ENCODE measurements at regions not wholly inside any gene's neighbourhood (a gene's known extent, or its start where the extent isn't known, plus 50 kb on each side); places are given as distances from the start of the nearest gene placed in this dataset.

- BruUV-seq (replicated peaks) = no TSS peak
- H3K4me1 ChIP-seq (ENCODE audit: control insufficient read depth, insufficient read depth, low read length) = no peaks in the 10 kb centered on the region
- H3K4me3 ChIP-seq (ENCODE audit: insufficient read depth, low read depth, low read length) = no peak overlapping the region
- no peak overlapping the region for H4K91ac ChIP-seq (ENCODE audit: insufficient read depth, low read depth, low read length)
- H4K5ac ChIP-seq (ENCODE audit: low read depth, low read length) = no peak overlapping the region
- no peak overlapping the region for H3K23ac ChIP-seq (ENCODE audit: low read depth, low read length)
- H4K20me1 ChIP-seq (ENCODE audit: insufficient read depth, low read length) = no peaks in the 10 kb centered on the region
- no peak overlapping the region for H2BK5ac ChIP-seq (ENCODE audit: low read depth, low read length, poor library complexity, severe bottlenecking)
- WGBS, 2 experiments (ENCODE audit: extremely low coverage in 2 of 2, insufficient read length in 1 of 2) = no CpG with 5 or more reads among the region's 13 CpGs
- no peak overlapping the region for H3K14ac ChIP-seq (replicated peaks; ENCODE audit: low read depth, low read length)
- no peak overlapping the region for H3K4me2 ChIP-seq (ENCODE audit: low read depth, low read length)
- H2AK5ac ChIP-seq (ENCODE audit: low read depth, low read length) = no peak overlapping the region
- H3K36me3 ChIP-seq (ENCODE audit: control insufficient read depth, insufficient read depth, low read length) = no peaks in the 10 kb centered on the region
- H3K27ac ChIP-seq (ENCODE audit: insufficient read depth, low read length) = no peak overlapping the region
- DNase-seq = no peak
- H2BK20ac ChIP-seq (ENCODE audit: low read depth, low read length) = no peak overlapping the region
- H3K27me3 ChIP-seq (ENCODE audit: control insufficient read depth, insufficient read depth, low read length) = no peaks in the 10 kb centered on the region
- ChIA-PET CTCF (no interaction called here), POLR2A (ENCODE audit: unreplicated experiment) (no interaction called here)
- no peak overlapping the region for H3K18ac ChIP-seq (ENCODE audit: low read depth, low read length)
- no peak overlapping the region for H2BK15ac ChIP-seq (ENCODE audit: low read depth, low read length)
- H3K9me3 ChIP-seq (ENCODE audit: control insufficient read depth, insufficient read depth, low read length) = no peaks in the 10 kb centered on the region
- no peak for TF ChIP-seq POLR2A (IDR thresholded peaks at IDR 0.05; ENCODE audit: low read depth, low read length)
- no peak for TF ChIP-seq RFX5 (IDR thresholded peaks at IDR 0.05; ENCODE audit: low read depth, low read length)
- TF ChIP-seq FOS (IDR thresholded peaks at IDR 0.05; ENCODE audit: low read depth, low read length) = no peak
- TF ChIP-seq, protein P1, sequence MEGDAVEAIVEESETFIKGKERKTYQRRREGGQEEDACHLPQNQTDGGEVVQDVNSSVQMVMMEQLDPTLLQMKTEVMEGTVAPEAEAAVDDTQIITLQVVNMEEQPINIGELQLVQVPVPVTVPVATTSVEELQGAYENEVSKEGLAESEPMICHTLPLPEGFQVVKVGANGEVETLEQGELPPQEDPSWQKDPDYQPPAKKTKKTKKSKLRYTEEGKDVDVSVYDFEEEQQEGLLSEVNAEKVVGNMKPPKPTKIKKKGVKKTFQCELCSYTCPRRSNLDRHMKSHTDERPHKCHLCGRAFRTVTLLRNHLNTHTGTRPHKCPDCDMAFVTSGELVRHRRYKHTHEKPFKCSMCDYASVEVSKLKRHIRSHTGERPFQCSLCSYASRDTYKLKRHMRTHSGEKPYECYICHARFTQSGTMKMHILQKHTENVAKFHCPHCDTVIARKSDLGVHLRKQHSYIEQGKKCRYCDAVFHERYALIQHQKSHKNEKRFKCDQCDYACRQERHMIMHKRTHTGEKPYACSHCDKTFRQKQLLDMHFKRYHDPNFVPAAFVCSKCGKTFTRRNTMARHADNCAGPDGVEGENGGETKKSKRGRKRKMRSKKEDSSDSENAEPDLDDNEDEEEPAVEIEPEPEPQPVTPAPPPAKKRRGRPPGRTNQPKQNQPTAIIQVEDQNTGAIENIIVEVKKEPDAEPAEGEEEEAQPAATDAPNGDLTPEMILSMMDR (conservative IDR thresholded peaks at IDR 0.05; ENCODE audit: low read depth, low read length) = no peak
- no peak for TF ChIP-seq MAZ (IDR thresholded peaks at IDR 0.05; ENCODE audit: borderline replicate concordance, low read depth, low read length)
- TF ChIP-seq, protein P2, sequence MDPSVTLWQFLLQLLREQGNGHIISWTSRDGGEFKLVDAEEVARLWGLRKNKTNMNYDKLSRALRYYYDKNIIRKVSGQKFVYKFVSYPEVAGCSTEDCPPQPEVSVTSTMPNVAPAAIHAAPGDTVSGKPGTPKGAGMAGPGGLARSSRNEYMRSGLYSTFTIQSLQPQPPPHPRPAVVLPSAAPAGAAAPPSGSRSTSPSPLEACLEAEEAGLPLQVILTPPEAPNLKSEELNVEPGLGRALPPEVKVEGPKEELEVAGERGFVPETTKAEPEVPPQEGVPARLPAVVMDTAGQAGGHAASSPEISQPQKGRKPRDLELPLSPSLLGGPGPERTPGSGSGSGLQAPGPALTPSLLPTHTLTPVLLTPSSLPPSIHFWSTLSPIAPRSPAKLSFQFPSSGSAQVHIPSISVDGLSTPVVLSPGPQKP (IDR thresholded peaks at IDR 0.05; ENCODE audit: borderline replicate concordance, low read depth, low read length) = no peak
- no peak for TF ChIP-seq MXI1 (IDR thresholded peaks at IDR 0.05; ENCODE audit: borderline replicate concordance, low read depth, low read length)
- no peak for TF ChIP-seq CHD1 (IDR thresholded peaks at IDR 0.05; ENCODE audit: low read depth, low read length)
- TF ChIP-seq RAD21 (IDR thresholded peaks at IDR 0.05; ENCODE audit: low read length) = no peak
- TF ChIP-seq RCOR1 (IDR thresholded peaks at IDR 0.05; ENCODE audit: insufficient replicate concordance, low read length) = no peak
- TF ChIP-seq USF2 (IDR thresholded peaks at IDR 0.05; ENCODE audit: low read depth, low read length) = no peak
- TF ChIP-seq CEBPB (IDR thresholded peaks at IDR 0.05; ENCODE audit: low read depth, low read length) = no peak
- no peak for TF ChIP-seq BHLHE40 (IDR thresholded peaks at IDR 0.05; ENCODE audit: low read depth, low read length)
- TF ChIP-seq MAFK (IDR thresholded peaks at IDR 0.05; ENCODE audit: low read depth, low read length) = no peak
- no peak for TF ChIP-seq SMC3 (IDR thresholded peaks at IDR 0.05; ENCODE audit: low read depth, low read length)
- TF ChIP-seq NFE2L2 (IDR thresholded peaks at IDR 0.05; ENCODE audit: low read depth, low read length) = no peak
- no peak overlapping the region for H3K9ac ChIP-seq (ENCODE audit: low read depth, low read length)
- H4K8ac ChIP-seq (ENCODE audit: low read depth in 2 of 2, low read length in 2 of 2) = no peak overlapping the region
- H3K4ac ChIP-seq (ENCODE audit: low read depth, low read length) = no peak overlapping the region
- H2AK9ac ChIP-seq (replicated peaks; ENCODE audit: low read depth, low read length, poor library complexity) = no peak overlapping the region
- no peak overlapping the region for H2BK120ac ChIP-seq (ENCODE audit: low read depth, low read length)
- H3K9me1 ChIP-seq (ENCODE audit: insufficient read depth, low read length) = no peaks in the 10 kb centered on the region
- no peaks in the 10 kb centered on the region for H3K79me1 ChIP-seq (ENCODE audit: low read depth in 1 of 2, low read length in 2 of 2)
- no peak for ATAC-seq (ENCODE audit: low read depth)
- dilution Hi-C loops (cut with HindIII; ENCODE audit: low sequenced_read_pairs, unreplicated experiment) = no loop called here
- in situ Hi-C loops (cut with MboI; ENCODE audit: low sequenced_read_pairs) = no loop called here
- intact Hi-C loops (cut with micrococcal nuclease) = no loop called here
- no peak overlapping the region for H3K56ac ChIP-seq (ENCODE audit: extremely low read depth, insufficient read depth, low read length)
- H2AFZ ChIP-seq (replicated peaks; ENCODE audit: low read length, poor library complexity) = no peak overlapping the region
Observed at GRCh38 chr10:3659203-3659917, 125.6 kb downstream of the KLF6 start.
